ENCODE measurements at regions not wholly inside any gene's neighbourhood (a gene's known extent, or its start where the extent isn't known, plus 50 kb on each side); places are given as distances from the start of the nearest gene placed in this dataset.

DNA sequence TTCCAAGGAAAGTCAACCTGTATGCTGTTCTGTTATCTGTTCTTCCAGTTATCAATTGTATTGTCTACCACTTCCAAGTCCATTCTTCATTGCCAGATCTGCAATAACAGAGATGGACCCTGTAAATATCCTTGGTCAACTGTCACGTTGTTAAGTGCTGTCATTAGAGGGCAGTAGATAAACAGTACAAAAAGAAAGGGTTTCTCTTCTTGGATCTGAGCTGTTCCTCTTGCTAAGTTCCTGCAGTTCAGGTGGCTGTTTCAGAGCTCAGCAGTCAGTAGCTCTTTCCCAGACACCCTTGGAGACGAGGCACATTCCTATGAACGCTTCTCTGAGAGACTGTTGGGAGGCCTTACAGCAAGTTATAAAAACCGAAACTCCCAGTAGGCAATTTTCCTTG is 957.1 kb upstream of the CHAC2 start:
- ATAC-seq (ENCODE audit: low read depth in 2 of 2), result no peak
- H3K9me3 Mint-ChIP-seq, result peaks cover 0 to 7% (median 2%) of the 10 kb centered on the region in 7 donors
- no peaks in the 10 kb centered on the region for H3K4me1 Mint-ChIP-seq
- H3K4me3 Mint-ChIP-seq, result no peak overlapping the region
- DNase-seq, result no peak
- no peak overlapping the region for H3K27ac Mint-ChIP-seq
- no peaks in the 10 kb centered on the region for H3K27me3 Mint-ChIP-seq
- H3K36me3 Mint-ChIP-seq, result no peaks in the 10 kb centered on the region

GRCh38 chr2:52805901-52806410 is 961.6 kb upstream of the CHAC2 start:
- no peak for ATAC-seq (ENCODE audit: low read depth in 2 of 2)
- Mint-ChIP-seq H3K9me3 (peaks cover 0 to 6% (median 2%) of the 10 kb centered on the region in 7 donors), H3K27me3 (no peaks in the 10 kb centered on the region), H3K4me1 (no peaks in the 10 kb centered on the region), H3K4me3 (no peak overlapping the region), H3K27ac (no peak overlapping the region), H3K36me3 (no peaks in the 10 kb centered on the region)
- no peak for DNase-seq

DNA sequence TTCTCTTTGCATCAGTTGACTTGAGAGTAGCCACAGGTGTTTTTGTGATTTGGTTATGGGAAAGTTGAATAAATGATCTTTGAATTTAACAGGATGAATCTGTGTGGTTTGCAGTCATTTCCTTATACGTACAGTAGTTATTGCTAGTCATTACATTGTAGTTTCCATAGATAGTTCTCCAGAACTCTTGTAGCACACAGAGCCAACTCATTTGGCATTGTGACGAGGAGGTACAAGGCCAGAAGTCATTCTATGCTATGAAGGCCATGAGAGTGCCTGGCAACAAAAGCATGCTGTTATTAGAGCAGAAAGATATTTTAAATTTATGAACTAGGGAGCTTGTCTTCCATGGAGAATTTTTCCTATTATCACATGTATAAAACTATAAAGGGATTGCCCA is 973.0 kb upstream of the CHAC2 start:
- Mint-ChIP-seq H3K27me3 (no peaks in the 10 kb centered on the region), H3K36me3 (no peaks in the 10 kb centered on the region), H3K4me3 (no peak overlapping the region), H3K9me3 (peaks cover 3 to 13% (median 7%) of the 10 kb centered on the region in 7 donors), H3K27ac (no peak overlapping the region), H3K4me1 (no peaks in the 10 kb centered on the region)
- ATAC-seq (ENCODE audit: low read depth in 2 of 2) (no peak), DNase-seq (no peak)

GRCh38 chr2:52779446-52779845 is 988.2 kb upstream of the CHAC2 start:
- H3K4me3 Mint-ChIP-seq, result no peak overlapping the region
- no peak for DNase-seq
- no peak for ATAC-seq (ENCODE audit: low read depth in 2 of 2)
- no peak overlapping the region for H3K27ac Mint-ChIP-seq
- H3K9me3 Mint-ChIP-seq, result peaks cover 0 to 12% (median 2%) of the 10 kb centered on the region in 7 donors
- H3K4me1 Mint-ChIP-seq, result no peaks in the 10 kb centered on the region
- H3K27me3 Mint-ChIP-seq, result no peaks in the 10 kb centered on the region
- no peaks in the 10 kb centered on the region for H3K36me3 Mint-ChIP-seq

DNA sequence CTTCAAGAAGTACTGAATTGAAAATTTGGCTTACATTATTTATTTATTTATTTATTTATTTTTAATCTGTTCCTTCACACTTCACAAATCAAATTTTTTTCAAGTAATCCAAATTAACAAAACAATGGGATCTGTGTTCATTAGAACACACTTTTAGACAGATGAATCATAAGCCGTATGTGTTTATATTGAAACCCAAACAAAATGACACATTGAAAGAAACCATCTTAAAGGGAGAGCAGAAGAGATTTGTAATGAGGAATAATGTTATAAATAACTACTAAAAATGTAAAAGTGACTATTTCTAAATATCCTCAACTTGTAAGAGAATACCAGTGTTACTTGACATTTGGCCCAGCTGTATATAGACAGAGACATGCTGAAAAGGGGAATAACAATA is 991.0 kb upstream of the CHAC2 start:
- Mint-ChIP-seq H3K4me1 (no peaks in the 10 kb centered on the region), H3K9me3 (peaks cover 2 to 10% (median 4%) of the 10 kb centered on the region in 7 donors), H3K27ac (no peak overlapping the region), H3K36me3 (no peaks in the 10 kb centered on the region), H3K4me3 (no peak overlapping the region), H3K27me3 (no peaks in the 10 kb centered on the region)
- ATAC-seq (ENCODE audit: low read depth in 2 of 2) (no peak), DNase-seq (no peak)

- ATAC-seq (ENCODE audit: low read depth in 2 of 2), result no peak
- H3K27ac Mint-ChIP-seq, result no peak overlapping the region
- no peaks in the 10 kb centered on the region for H3K36me3 Mint-ChIP-seq
- no peak for DNase-seq
- H3K4me3 Mint-ChIP-seq, result no peak overlapping the region
- no peaks in the 10 kb centered on the region for H3K27me3 Mint-ChIP-seq
- peaks cover 2 to 18% (median 6%) of the 10 kb centered on the region in 7 donors for H3K9me3 Mint-ChIP-seq
- no peaks in the 10 kb centered on the region for H3K4me1 Mint-ChIP-seq
Measured at GRCh38 chr2:52775674-52776073, 991.9 kb upstream of the CHAC2 start.

- H3K27ac Mint-ChIP-seq, result no peak overlapping the region
- H3K9me3 Mint-ChIP-seq, result peaks cover 6 to 26% (median 15%) of the 10 kb centered on the region in 7 donors
- ATAC-seq (ENCODE audit: low read depth in 2 of 2) (no peak), DNase-seq (no peak)
- no peaks in the 10 kb centered on the region for H3K4me1 Mint-ChIP-seq
- H3K27me3 Mint-ChIP-seq, result no peaks in the 10 kb centered on the region
- H3K36me3 Mint-ChIP-seq, result peaks cover 0 to 3% of the 10 kb centered on the region in 2 donors
- H3K4me3 Mint-ChIP-seq, result no peak overlapping the region
Measured at GRCh38 chr2:52765735-52766134, 1001.9 kb upstream of the CHAC2 start.

DNA sequence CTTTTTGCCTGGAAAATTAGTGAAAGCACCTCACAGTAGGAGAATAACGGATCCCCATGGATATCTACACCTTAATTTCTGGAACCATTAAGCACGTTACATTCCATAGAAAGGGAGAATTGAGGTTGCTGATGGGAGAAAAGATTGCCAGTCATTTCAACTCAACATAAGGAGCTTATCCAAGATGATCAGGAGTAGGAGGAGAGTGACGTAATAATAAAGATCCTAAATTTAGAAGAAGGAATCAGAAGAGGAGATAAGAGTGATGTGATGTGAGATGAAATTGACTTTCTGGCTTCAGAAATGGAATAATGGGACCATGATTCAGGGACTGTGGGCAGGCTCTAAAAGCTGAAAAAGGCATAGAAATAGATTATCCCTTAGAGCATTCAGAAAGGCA is 1017.8 kb upstream of the CHAC2 start:
- Mint-ChIP-seq H3K4me3 (no peak overlapping the region), H3K27ac (no peak overlapping the region), H3K36me3 (no peaks in the 10 kb centered on the region), H3K27me3 (no peaks in the 10 kb centered on the region), H3K4me1 (no peaks in the 10 kb centered on the region), H3K9me3 (peaks cover 5 to 15% (median 11%) of the 10 kb centered on the region in 7 donors)
- DNase-seq (no peak), ATAC-seq (ENCODE audit: low read depth in 2 of 2) (no peak)

DNA sequence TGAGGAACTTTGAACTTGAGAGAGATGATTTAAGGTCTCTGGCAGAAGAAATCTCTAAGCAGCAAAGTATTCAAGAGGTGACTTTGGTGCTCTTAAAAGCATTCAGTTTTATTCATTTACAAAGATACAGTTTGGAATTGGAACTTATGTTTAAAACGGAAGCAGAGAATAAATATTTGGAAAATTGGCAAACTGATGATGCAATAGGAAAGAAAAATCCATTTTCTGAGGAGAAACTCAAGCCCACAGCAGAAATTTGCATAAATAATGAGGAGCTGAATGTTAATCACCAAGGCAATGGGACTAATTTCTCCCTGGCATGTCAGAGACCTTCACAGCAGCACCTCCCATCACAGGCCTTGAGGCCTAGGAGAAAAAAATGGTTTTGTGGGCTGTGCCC is 1022.5 kb upstream of the CHAC2 start:
- Mint-ChIP-seq H3K4me1 (no peaks in the 10 kb centered on the region), H3K27me3 (no peaks in the 10 kb centered on the region), H3K9me3 (peaks cover 5 to 20% (median 12%) of the 10 kb centered on the region in 7 donors), H3K4me3 (no peak overlapping the region), H3K36me3 (no peaks in the 10 kb centered on the region), H3K27ac (no peak overlapping the region)
- DNase-seq (no peak), ATAC-seq (ENCODE audit: low read depth in 2 of 2) (no peak)

GRCh38 chr2:52732849-52733395 is 1034.7 kb upstream of the CHAC2 start:
- Mint-ChIP-seq H3K9me3 (peaks cover 3 to 11% (median 6%) of the 10 kb centered on the region in 7 donors), H3K27ac (no peak overlapping the region), H3K27me3 (no peaks in the 10 kb centered on the region), H3K4me1 (no peaks in the 10 kb centered on the region), H3K4me3 (no peak overlapping the region), H3K36me3 (no peaks in the 10 kb centered on the region)
- ATAC-seq (ENCODE audit: low read depth in 2 of 2), result no peak
- no peak for DNase-seq

GRCh38 chr2:52724585-52724984 is 1043.0 kb upstream of the CHAC2 start:
- no peak for DNase-seq
- Mint-ChIP-seq H3K4me3 (no peak overlapping the region), H3K27ac (no peak overlapping the region), H3K4me1 (no peaks in the 10 kb centered on the region), H3K27me3 (no peaks in the 10 kb centered on the region), H3K36me3 (no peaks in the 10 kb centered on the region), H3K9me3 (peaks cover 5 to 20% (median 8%) of the 10 kb centered on the region in 7 donors)
- ATAC-seq (ENCODE audit: low read depth in 2 of 2), result no peak

GRCh38 chr2:52717836-52718235 is 1049.8 kb upstream of the CHAC2 start:
- H3K27ac Mint-ChIP-seq, result no peak overlapping the region
- no peak overlapping the region for H3K4me3 Mint-ChIP-seq
- no peaks in the 10 kb centered on the region for H3K27me3 Mint-ChIP-seq
- DNase-seq (no peak), ATAC-seq (ENCODE audit: low read depth in 2 of 2) (no peak)
- peaks cover 0 to 7% (median 3%) of the 10 kb centered on the region in 7 donors for H3K9me3 Mint-ChIP-seq
- no peaks in the 10 kb centered on the region for H3K4me1 Mint-ChIP-seq
- no peaks in the 10 kb centered on the region for H3K36me3 Mint-ChIP-seq

DNA sequence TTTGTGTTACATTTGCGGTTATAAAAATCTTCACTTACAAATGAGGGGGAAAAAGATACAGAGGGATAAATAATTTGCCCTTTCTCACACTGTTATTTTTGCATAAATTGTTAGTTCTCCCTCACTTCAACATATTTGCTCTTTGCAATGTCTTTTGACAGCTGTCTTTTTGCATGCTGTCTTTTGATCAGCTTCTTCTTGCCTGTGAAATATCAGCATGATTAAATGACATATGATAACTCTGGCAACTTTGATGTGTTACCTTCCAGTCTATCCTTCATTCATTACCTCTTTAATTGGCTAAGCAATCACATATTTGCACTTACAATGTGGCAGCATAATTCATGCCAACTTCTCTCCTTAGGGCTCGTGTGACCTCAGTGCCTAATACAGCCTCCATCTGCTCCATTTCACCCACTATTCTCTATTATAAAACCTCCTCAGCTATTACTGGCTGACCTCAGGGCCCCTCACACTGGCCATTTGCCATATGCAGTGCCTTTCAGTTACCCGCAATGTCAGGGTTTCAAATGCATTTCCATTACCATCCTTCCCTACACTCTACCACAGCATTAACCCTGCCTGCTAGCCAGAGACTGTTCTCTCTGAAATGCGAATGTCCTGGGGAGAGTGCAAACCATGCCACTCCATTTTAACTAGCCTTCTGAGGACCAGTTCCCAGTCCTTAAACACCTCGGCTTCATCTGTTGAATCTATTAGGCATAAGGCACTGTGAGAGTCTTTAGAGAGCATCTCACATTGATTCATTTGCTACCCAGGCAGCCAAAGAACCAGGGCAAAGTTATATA is 1056.6 kb upstream of the CHAC2 start:
- no peaks in the 10 kb centered on the region for H3K4me1 Mint-ChIP-seq
- H3K27ac Mint-ChIP-seq, result no peak overlapping the region
- H3K9me3 Mint-ChIP-seq, result peaks cover 0 to 17% (median 2%) of the 10 kb centered on the region in 7 donors
- no peak for ATAC-seq (ENCODE audit: low read depth in 2 of 2)
- no peak for DNase-seq
- H3K27me3 Mint-ChIP-seq, result no peaks in the 10 kb centered on the region
- no peaks in the 10 kb centered on the region for H3K36me3 Mint-ChIP-seq
- H3K4me3 Mint-ChIP-seq, result no peak overlapping the region

DNA sequence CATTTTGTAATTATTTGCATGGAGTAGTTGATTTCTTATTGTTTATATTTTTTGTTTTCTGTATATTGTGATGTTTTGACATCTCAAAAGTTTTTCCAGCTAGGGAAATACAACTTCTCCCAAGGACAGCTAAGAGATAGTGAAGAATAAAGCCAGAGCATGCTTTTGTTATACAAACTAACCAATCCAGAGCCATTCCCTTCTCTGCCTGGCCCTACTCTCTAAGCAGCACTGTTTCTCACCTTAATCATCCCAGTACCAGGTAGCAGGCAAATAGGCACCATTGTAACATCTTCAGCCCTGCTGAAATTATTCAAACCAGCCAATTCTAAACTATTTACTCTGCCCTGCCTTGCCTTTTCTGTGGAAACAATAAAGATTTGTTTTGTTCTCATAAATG is 1063.4 kb upstream of the CHAC2 start:
- Mint-ChIP-seq H3K9me3 (peaks cover 1 to 13% (median 7%) of the 10 kb centered on the region in 7 donors), H3K4me1 (no peaks in the 10 kb centered on the region), H3K36me3 (no peaks in the 10 kb centered on the region), H3K27ac (no peak overlapping the region), H3K4me3 (no peak overlapping the region), H3K27me3 (no peaks in the 10 kb centered on the region)
- no peak for ATAC-seq (ENCODE audit: low read depth in 2 of 2)
- DNase-seq, result no peak
